Panc1 (cell line): ENCODE measurements at regions not wholly inside any gene's neighbourhood (a gene's known extent, or its start where the extent isn't known, plus 50 kb on each side); places are given as distances from the start of the nearest gene placed in this dataset.

Experiments used
- ATAC-seq: fragments of 200-7000 bp; cut with Tn5 transposase; 2 replicates; pipeline ENCODE4 v1.9.1; 2020; ENCODE audit warnings: mild to moderate bottlenecking, moderate library complexity
- BruUV-seq: library from RNA; stranded (reverse); fragments of 400-500 nt; replicated peaks from 2 replicates; lab custom pipeline; 2021; lab: Mats Ljungman, UMichigan
- CTCF ChIA-PET: fragments of 300-600 bp; sonication (Branson Sonifier 250); formaldehyde crosslinking; loops from one replicate; lab custom pipeline; 2022; ENCODE audit warnings: antibody characterized with exemption; lab: Charles Lee
- POLR2A ChIA-PET: fragments of 300-600 bp; sonication (Branson Sonifier 250); formaldehyde crosslinking; loops from one replicate; lab custom pipeline; 2022; ENCODE audit warnings: antibody characterized with exemption; lab: Charles Lee
- DNase-seq: peaks from one replicate; pipeline ENCODE4 v3.0.0-alpha.2; 2010; ENCODE audit warnings: low read depth, low spot score
- H3K27ac ChIP-seq: 2 replicates; pipeline ENCODE4 v1.5.1; 2011; ENCODE audit warnings: mild to moderate bottlenecking, low read length, inconsistent platforms
- H3K27me3 ChIP-seq: fragments of 200-500 bp; sonication (Bioruptor generic); 2 replicates; pipeline ENCODE4 v1.6.0; 2014; ENCODE audit warnings: low read length, inconsistent platforms; ENCODE audit not compliant: control insufficient read depth, insufficient read depth
- H3K36me3 ChIP-seq: fragments of 200-500 bp; sonication (Bioruptor generic); 2 replicates; pipeline ENCODE4 v1.5.1; 2014; ENCODE audit warnings: inconsistent platforms, mild to moderate bottlenecking, low read length, moderate library complexity; ENCODE audit not compliant: control insufficient read depth, insufficient read depth
- H3K4me1 ChIP-seq: 2 replicates; pipeline ENCODE4 v1.5.1; 2011; ENCODE audit warnings: inconsistent platforms, mild to moderate bottlenecking, low read length, moderate library complexity; ENCODE audit not compliant: control insufficient read depth, insufficient read depth
- H3K4me3 ChIP-seq, 2 experiments: 2 replicates each; pipeline ENCODE4 v1.5.1; 2011 to 2012; ENCODE audit warnings: low read depth in 2 of 2, low read length in 2 of 2, mild to moderate bottlenecking in 2 of 2, inconsistent platforms in 1 of 2, moderate library complexity in 1 of 2
- H3K9me3 ChIP-seq: fragments of 200-500 bp; sonication (Bioruptor generic); 2 replicates; pipeline ENCODE4 v1.5.1; 2014; ENCODE audit warnings: low read depth, mild to moderate bottlenecking, inconsistent platforms, low read length, moderate library complexity; ENCODE audit not compliant: control insufficient read depth, insufficient read depth
- CTCF ChIP-seq: fragments of 450-650 bp; IDR thresholded peaks from 2 replicates; pipeline ENCODE4 v1.5.1; 2017; ENCODE audit warnings: mild to moderate bottlenecking
- POLR2AphosphoS5 ChIP-seq: IDR thresholded peaks from 2 replicates; pipeline ENCODE4 v1.6.1; 2012; ENCODE audit warnings: mild to moderate bottlenecking, low read depth, low read length, moderate library complexity
- REST ChIP-seq, 2 experiments: IDR thresholded peaks; 2 replicates each; pipeline ENCODE4 v1.6.1; 2011 to 2012; ENCODE audit warnings: low read depth in 2 of 2, control low read depth in 1 of 2, low read length in 1 of 2, mild to moderate bottlenecking in 1 of 2, moderate library complexity in 1 of 2; ENCODE audit not compliant: insufficient read depth in 1 of 2
- SIN3A ChIP-seq: IDR thresholded peaks from 2 replicates; pipeline ENCODE4 v1.6.1; 2012; ENCODE audit warnings: low read depth, mild to moderate bottlenecking, low read length, moderate library complexity, borderline replicate concordance; ENCODE audit not compliant: insufficient read depth
- TCF7L2 ChIP-seq: IDR thresholded peaks from 2 replicates; pipeline ENCODE4 v1.6.1; 2011; ENCODE audit warnings: mild to moderate bottlenecking, low read depth, low read length, inconsistent platforms
- in situ Hi-C: cut with HindIII; loops from 2 replicates; pipeline ENCODE4 v1.10.0; 2016; ENCODE audit warnings: low sequenced_read_pairs, low pct_unique_long_range_greater_than_20kb
- intact Hi-C: fragments of 100-400 bp; cut with micrococcal nuclease; formaldehyde crosslinking; loops from one replicate; pipeline ENCODE4 v1.10.0; 2022; ENCODE audit not compliant: unreplicated experiment

- in situ Hi-C loops (no loop called here), intact Hi-C loops (no loop called here)
- Histone ChIP-seq H3K27ac (no peak overlapping the region), H3K9me3 (no peaks in the 10 kb centered on the region), H3K36me3 (no peaks in the 10 kb centered on the region), H3K27me3 (no peaks in the 10 kb centered on the region), H3K4me1 (no peaks in the 10 kb centered on the region), H3K4me3 (no peak overlapping the region)
- TF ChIP-seq CTCF (no peak), TCF7L2 (no peak), SIN3A (no peak), POLR2AphosphoS5 (no peak), REST (IDR thresholded peaks at IDR 0.05; ENCODE audit: insufficient read depth in 1 of 2, low read depth in 2 of 2, low read length in 1 of 2) (no peak)
- ATAC-seq, result no peak
- POLR2A ChIA-PET, result no interaction called here
- no TSS peak for BruUV-seq
- CTCF ChIA-PET, result no interaction called here
- no peak for DNase-seq
Measured at GRCh38 chr2:19244460-19245363, 113.7 kb downstream of the OSR1 start.

GRCh38 chr2:19238440-19239060 lies 119.9 kb downstream of the OSR1 start:
- no peaks in the 10 kb centered on the region for H3K27me3 ChIP-seq
- H3K9me3 ChIP-seq, result no peaks in the 10 kb centered on the region
- no peak overlapping the region for H3K4me3 ChIP-seq
- CTCF ChIA-PET, result no interaction called here
- no peak overlapping the region for H3K27ac ChIP-seq
- TF ChIP-seq CTCF, result no peak
- TF ChIP-seq REST (IDR thresholded peaks at IDR 0.05; ENCODE audit: insufficient read depth in 1 of 2, low read depth in 2 of 2, low read length in 1 of 2), result no peak
- no peak for TF ChIP-seq TCF7L2
- TF ChIP-seq SIN3A, result no peak
- no peak for TF ChIP-seq POLR2AphosphoS5
- no peaks in the 10 kb centered on the region for H3K36me3 ChIP-seq
- no peak for ATAC-seq
- no peak for DNase-seq
- intact Hi-C loops (no loop called here), in situ Hi-C loops (no loop called here)
- POLR2A ChIA-PET, result no interaction called here
- H3K4me1 ChIP-seq, result no peaks in the 10 kb centered on the region
- BruUV-seq, result no TSS peak
